K562 (cell line): ENCODE measurements at regions not wholly inside any gene's neighbourhood (a gene's known extent, or its start where the extent isn't known, plus 50 kb on each side); places are given as distances from the start of the nearest gene placed in this dataset.

Source experiments
- BRD4 ChIP-seq: fragments of 200-600 bp; sonication (generic); IDR thresholded peaks from 2 replicates; pipeline ENCODE4 v1.6.1; 2017; ENCODE audit warnings: inconsistent platforms
- CTCF ChIP-seq, 3 experiments: IDR thresholded peaks in 2 of 3; conservative IDR thresholded peaks in 1 of 3; 2 replicates each; pipeline ENCODE4 v1.5.1; 2011 to 2012; ENCODE audit warnings: low read length in 3 of 3, mild to moderate bottlenecking in 3 of 3, control low read depth in 2 of 3, improper control_type of control experiment in 1 of 3, inconsistent platforms in 1 of 3, low read depth in 1 of 3, mixed read lengths in 1 of 3, moderate library complexity in 1 of 3; ENCODE audit not compliant: insufficient read depth in 2 of 3
- FOXM1 ChIP-seq, 2 experiments: fragments of 450-650 bp in 1 of 2; sonication (generic) in 1 of 2; formaldehyde crosslinking in 1 of 2; IDR thresholded peaks; 2 replicates each; pipeline versions ENCODE4 v1.6.1 to v1.9.0; 2017 to 2022; ENCODE audit warnings: low read depth in 2 of 2, mild to moderate bottlenecking in 2 of 2, missing genetic modification reagents in 1 of 2, moderate library complexity in 1 of 2
- GTF2E2 ChIP-seq: fragments of 200-800 bp; sonication (Bioruptor generic); IDR thresholded peaks from 2 replicates; pipeline ENCODE4 v1.6.1; 2016; ENCODE audit warnings: missing genetic modification characterization, missing compliant biosample characterization
- PHB2 ChIP-seq: fragments of 450-650 bp; IDR thresholded peaks from 2 replicates; pipeline ENCODE4 v1.6.1; 2017; ENCODE audit warnings: low read depth
- TAF1 ChIP-seq: IDR thresholded peaks from 2 replicates; pipeline ENCODE4 v1.6.1; 2011; ENCODE audit warnings: mild to moderate bottlenecking, low read length, moderate library complexity; ENCODE audit not compliant: insufficient read depth, control insufficient read depth, severe bottlenecking; ENCODE audit errors: extremely low read depth
- ZNF830 ChIP-seq: fragments of 250-450 bp; sonication (Bioruptor Pico); IDR thresholded peaks from 2 replicates; pipeline ENCODE4 v1.5.0; 2021; ENCODE audit warnings: mild to moderate bottlenecking

GRCh38 chr16:6616746-6617145 is 715.9 kb upstream of the RBFOX1 start:
- TF ChIP-seq GTF2E2: no peak
- TF ChIP-seq PHB2: no peak
- TF ChIP-seq BRD4: no peak
- TF ChIP-seq FOXM1 (IDR thresholded peaks at IDR 0.05; ENCODE audit: low read depth): no peak
- no peak for TF ChIP-seq FOXM1 (CRISPR knock-in tag; IDR thresholded peaks at IDR 0.05; ENCODE audit: low read depth)
- TF ChIP-seq ZNF830: no peak
- no peak for TF ChIP-seq CTCF (IDR thresholded peaks at IDR 0.05 in 2 of 3, conservative IDR thresholded peaks at IDR 0.05 in 1 of 3; ENCODE audit: insufficient read depth in 2 of 3, low read depth in 1 of 3, low read length in 3 of 3)
- no peak for TF ChIP-seq TAF1
